ENCODE measurements at regions not wholly inside any gene's neighbourhood (a gene's known extent, or its start where the extent isn't known, plus 50 kb on each side); places are given as distances from the start of the nearest gene placed in this dataset.

DNA sequence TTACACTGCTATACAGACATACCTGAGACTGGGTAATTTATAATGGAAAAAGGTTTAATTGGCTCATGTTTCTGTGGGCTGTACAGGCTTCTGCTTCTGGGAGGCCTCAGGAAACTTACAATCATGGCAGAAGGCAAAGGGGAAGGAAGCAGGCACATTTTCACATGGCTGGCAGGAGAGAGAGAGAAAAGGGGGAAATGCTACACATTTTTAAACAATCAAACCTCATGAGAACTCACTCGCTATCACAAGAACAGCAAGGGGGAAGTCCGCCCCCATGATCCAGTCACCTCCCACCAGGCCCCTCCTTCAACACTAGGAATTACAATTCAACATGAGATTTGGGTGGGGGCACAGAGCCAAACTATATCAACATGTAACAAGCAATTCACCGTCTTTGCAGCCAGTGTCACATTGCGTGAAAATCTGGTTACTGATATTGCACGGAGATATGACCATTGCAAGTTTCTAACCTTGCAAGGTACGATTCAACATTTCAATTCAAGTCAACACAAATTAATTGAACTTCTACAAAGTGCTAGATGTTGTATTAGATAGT is 61.7 kb upstream of the RELL1 start:
- TF ChIP-seq, protein P1, sequence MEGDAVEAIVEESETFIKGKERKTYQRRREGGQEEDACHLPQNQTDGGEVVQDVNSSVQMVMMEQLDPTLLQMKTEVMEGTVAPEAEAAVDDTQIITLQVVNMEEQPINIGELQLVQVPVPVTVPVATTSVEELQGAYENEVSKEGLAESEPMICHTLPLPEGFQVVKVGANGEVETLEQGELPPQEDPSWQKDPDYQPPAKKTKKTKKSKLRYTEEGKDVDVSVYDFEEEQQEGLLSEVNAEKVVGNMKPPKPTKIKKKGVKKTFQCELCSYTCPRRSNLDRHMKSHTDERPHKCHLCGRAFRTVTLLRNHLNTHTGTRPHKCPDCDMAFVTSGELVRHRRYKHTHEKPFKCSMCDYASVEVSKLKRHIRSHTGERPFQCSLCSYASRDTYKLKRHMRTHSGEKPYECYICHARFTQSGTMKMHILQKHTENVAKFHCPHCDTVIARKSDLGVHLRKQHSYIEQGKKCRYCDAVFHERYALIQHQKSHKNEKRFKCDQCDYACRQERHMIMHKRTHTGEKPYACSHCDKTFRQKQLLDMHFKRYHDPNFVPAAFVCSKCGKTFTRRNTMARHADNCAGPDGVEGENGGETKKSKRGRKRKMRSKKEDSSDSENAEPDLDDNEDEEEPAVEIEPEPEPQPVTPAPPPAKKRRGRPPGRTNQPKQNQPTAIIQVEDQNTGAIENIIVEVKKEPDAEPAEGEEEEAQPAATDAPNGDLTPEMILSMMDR (conservative IDR thresholded peaks at IDR 0.05; ENCODE audit: low read depth, low read length), result no peak
- no peak for TF ChIP-seq EZH2 (IDR thresholded peaks at IDR 0.05; ENCODE audit: borderline replicate concordance, low read depth, low read length, poor library complexity, severe bottlenecking)
